SK-N-SH (cell line): ENCODE measurements at regions not wholly inside any gene's neighbourhood (a gene's known extent, or its start where the extent isn't known, plus 50 kb on each side); places are given as distances from the start of the nearest gene placed in this dataset.
A peak's percentile ranks its signal among the peaks of the same experiment; 100 is the strongest.

ENCODE experiments used
- CTCF ChIA-PET: fragments of 300-600, 350-600 bp; formaldehyde crosslinking; extraction: SDS; loops from one replicate; lab custom pipeline; 2021; lab: Yijun Ruan, JAX
- POLR2A ChIA-PET: fragments of 350-600 bp; sonication (Branson Sonifier 250); formaldehyde crosslinking; extraction: SDS; loops from one replicate; lab custom pipeline; 2020; ENCODE audit warnings: antibody characterized with exemption, inconsistent platforms; lab: Yijun Ruan, JAX
- DNase-seq: peaks from one replicate; pipeline ENCODE4 v3.0.0; 2012
- H2AFZ ChIP-seq: fragments of 200-600 bp; sonication (generic); 2 replicates; pipeline ENCODE4 v1.8.1; 2016; ENCODE audit warnings: antibody characterized with exemption, mild to moderate bottlenecking, low read depth
- H3F3A ChIP-seq: fragments of 200-600 bp; sonication (generic); replicated peaks from 2 replicates; pipeline ENCODE3; 2016; ENCODE audit warnings: antibody characterized with exemption, mild to moderate bottlenecking; ENCODE audit not compliant: insufficient read depth
- H3K27ac ChIP-seq, 2 experiments: fragments of 200-500 bp in 1 of 2; fragments of 200-600 bp in 1 of 2; sonication (Bioruptor generic) in 1 of 2; sonication (generic), shearing (Covaris generic) in 1 of 2; 2 replicates each; pipeline versions ENCODE4 v1.5.1 to v1.6.1; 2014 to 2016; ENCODE audit warnings: low read depth in 2 of 2, inconsistent platforms in 1 of 2, low read length in 1 of 2, mild to moderate bottlenecking in 1 of 2, mixed read lengths in 1 of 2
- H3K27me3 ChIP-seq: fragments of 200-600 bp; sonication (generic), shearing (Covaris generic); 2 replicates; pipeline ENCODE4 v1.6.1; 2016; ENCODE audit warnings: mixed run types; ENCODE audit not compliant: insufficient read depth
- H3K36me3 ChIP-seq, 2 experiments: fragments of 200-500 bp in 1 of 2; fragments of 200-600 bp in 1 of 2; sonication (Bioruptor generic) in 1 of 2; sonication (generic) in 1 of 2; replicated peaks in 1 of 2; 2 replicates each; pipeline versions ENCODE3 to v1.5.1; 2014 to 2016; ENCODE audit warnings: low read length in 1 of 2, mild to moderate bottlenecking in 1 of 2; ENCODE audit not compliant: insufficient read depth in 2 of 2, control insufficient read depth in 1 of 2
- H3K4me1 ChIP-seq, 2 experiments: fragments of 200-500 bp in 1 of 2; fragments of 200-600 bp in 1 of 2; sonication (Bioruptor generic) in 1 of 2; sonication (generic), shearing (Covaris generic) in 1 of 2; 2 replicates each; pipeline versions ENCODE4 v1.5.1 to v1.6.1; 2014 to 2016; ENCODE audit warnings: low read depth in 1 of 2, low read length in 1 of 2, mixed run types in 1 of 2; ENCODE audit not compliant: insufficient read depth in 2 of 2, control insufficient read depth in 1 of 2
- H3K4me2 ChIP-seq: fragments of 200-600 bp; sonication (generic), shearing (Covaris generic); 2 replicates; pipeline ENCODE4 v1.6.1; 2017; ENCODE audit warnings: mixed run types
- H3K4me3 ChIP-seq, 2 experiments: fragments of 200-500 bp in 1 of 2; fragments of 200-600 bp in 1 of 2; sonication (Bioruptor generic) in 1 of 2; sonication (generic), shearing (Covaris generic) in 1 of 2; 2 replicates each; pipeline versions ENCODE4 v1.5.1 to v1.8.1; 2014 to 2016; ENCODE audit warnings: low read depth in 2 of 2, inconsistent platforms in 1 of 2, low read length in 1 of 2, mild to moderate bottlenecking in 1 of 2, mixed read lengths in 1 of 2, moderate library complexity in 1 of 2
- H3K79me2 ChIP-seq: fragments of 200-600 bp; sonication (generic); 2 replicates; pipeline ENCODE4 v1.8.1; 2017; ENCODE audit warnings: mild to moderate bottlenecking; ENCODE audit not compliant: insufficient read depth
- H3K9ac ChIP-seq: fragments of 200-600 bp; sonication (generic); 2 replicates; pipeline ENCODE4 v1.6.1; 2017; ENCODE audit warnings: mixed run types
- H3K9me2 ChIP-seq: fragments of 200-600 bp; sonication (generic); 2 replicates; pipeline ENCODE4 v1.6.1; 2017; ENCODE audit warnings: mixed run types
- H3K9me3 ChIP-seq: fragments of 200-600 bp; sonication (generic); 2 replicates; pipeline ENCODE4 v1.6.1; 2017; ENCODE audit warnings: mixed run types, mild to moderate bottlenecking, moderate library complexity
- H4K20me1 ChIP-seq: fragments of 200-600 bp; sonication (generic); 2 replicates; pipeline ENCODE4 v1.6.1; 2017; ENCODE audit warnings: mild to moderate bottlenecking, mixed run types; ENCODE audit not compliant: insufficient read depth
- IRF3 ChIP-seq: fragments of 150-350 bp; IDR thresholded peaks from 2 replicates; pipeline ENCODE4 v1.6.1; 2016; ENCODE audit warnings: mild to moderate bottlenecking, low read depth, low read length
- MXI1 ChIP-seq: IDR thresholded peaks from 2 replicates; pipeline ENCODE4 v1.6.1; 2012; ENCODE audit warnings: mild to moderate bottlenecking, low read depth, low read length, improper control_type of control experiment
- RFX5 ChIP-seq: IDR thresholded peaks from 2 replicates; pipeline ENCODE4 v1.6.1; 2012; ENCODE audit warnings: mild to moderate bottlenecking, improper control_type of control experiment, low read length
- TAF1 ChIP-seq: IDR thresholded peaks from 2 replicates; pipeline ENCODE4 v1.6.1; 2012; ENCODE audit warnings: low read depth, mild to moderate bottlenecking, low read length, moderate library complexity, borderline replicate concordance
- WGBS: methylation state at CpG from one replicate; pipeline ENCODE4 v1.1.6; 2017; ENCODE audit warnings: low lambda C conversion rate; 5-methylcytosine and 5-hydroxymethylcytosine counted together
- TF ChIP-seq, protein P1 (sequence below): IDR thresholded peaks from 2 replicates; pipeline ENCODE4 v1.4.0; 2012; ENCODE audit warnings: low read depth, borderline replicate concordance
- TF ChIP-seq, protein P2 (sequence below): IDR thresholded peaks from 2 replicates; pipeline ENCODE4 v1.6.1; 2012; ENCODE audit warnings: mild to moderate bottlenecking, low read depth, low read length, moderate library complexity
- TF ChIP-seq, protein P3 (sequence below): IDR thresholded peaks from 2 replicates; pipeline ENCODE4 v1.4.0; 2012; ENCODE audit warnings: low read depth

DNA sequence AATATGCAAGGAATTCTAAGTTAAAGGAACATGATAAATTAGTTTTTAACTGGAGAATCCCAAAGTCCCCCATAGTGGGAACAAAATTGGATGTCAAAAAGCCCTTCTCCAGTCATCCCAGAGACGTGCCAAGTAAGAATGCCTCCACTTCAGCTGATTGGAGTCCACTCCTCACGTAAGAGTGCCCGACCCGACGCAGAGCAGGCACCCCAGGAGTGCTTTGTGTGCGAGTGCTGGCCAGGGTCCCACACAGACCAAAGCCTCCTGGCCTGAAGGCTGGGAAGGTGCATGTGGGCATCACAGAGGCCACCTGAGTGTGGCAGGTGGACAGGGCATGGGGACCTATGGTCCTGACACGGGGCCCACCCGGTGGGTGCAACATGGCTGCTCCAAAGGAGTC lies 183.5 kb downstream of the GLI2 start:
- no peak overlapping the region for H2AFZ ChIP-seq
- WGBS: 97% methylated on average over 5 of the region's 8 CpGs
- no peak overlapping the region for H3K4me2 ChIP-seq
- CTCF ChIA-PET: no interaction called here
- no peaks in the 10 kb centered on the region for H4K20me1 ChIP-seq
- no peak overlapping the region for H3K9ac ChIP-seq
- H3F3A ChIP-seq: peaks cover 7% of the 10 kb centered on the region
- H3K9me3 ChIP-seq: no peaks in the 10 kb centered on the region
- peaks cover 19% of the 10 kb centered on the region; the same call in 1 of the 2 replicates for H3K79me2 ChIP-seq
- H3K27me3 ChIP-seq: no peaks in the 10 kb centered on the region
- no peak overlapping the region for H3K4me3 ChIP-seq
- H3K4me1 ChIP-seq: peaks cover 30 to 38% of the 10 kb centered on the region in 2 experiments
- no peaks in the 10 kb centered on the region for H3K9me2 ChIP-seq
- no peak for DNase-seq
- H3K36me3 ChIP-seq: peaks cover 0 to 3% of the 10 kb centered on the region in 2 experiments
- POLR2A ChIA-PET: no interaction called here
- no peak for TF ChIP-seq MXI1
- TF ChIP-seq, protein P1, sequence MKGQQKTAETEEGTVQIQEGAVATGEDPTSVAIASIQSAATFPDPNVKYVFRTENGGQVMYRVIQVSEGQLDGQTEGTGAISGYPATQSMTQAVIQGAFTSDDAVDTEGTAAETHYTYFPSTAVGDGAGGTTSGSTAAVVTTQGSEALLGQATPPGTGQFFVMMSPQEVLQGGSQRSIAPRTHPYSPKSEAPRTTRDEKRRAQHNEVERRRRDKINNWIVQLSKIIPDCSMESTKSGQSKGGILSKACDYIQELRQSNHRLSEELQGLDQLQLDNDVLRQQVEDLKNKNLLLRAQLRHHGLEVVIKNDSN: no peak
- TF ChIP-seq, protein P2, sequence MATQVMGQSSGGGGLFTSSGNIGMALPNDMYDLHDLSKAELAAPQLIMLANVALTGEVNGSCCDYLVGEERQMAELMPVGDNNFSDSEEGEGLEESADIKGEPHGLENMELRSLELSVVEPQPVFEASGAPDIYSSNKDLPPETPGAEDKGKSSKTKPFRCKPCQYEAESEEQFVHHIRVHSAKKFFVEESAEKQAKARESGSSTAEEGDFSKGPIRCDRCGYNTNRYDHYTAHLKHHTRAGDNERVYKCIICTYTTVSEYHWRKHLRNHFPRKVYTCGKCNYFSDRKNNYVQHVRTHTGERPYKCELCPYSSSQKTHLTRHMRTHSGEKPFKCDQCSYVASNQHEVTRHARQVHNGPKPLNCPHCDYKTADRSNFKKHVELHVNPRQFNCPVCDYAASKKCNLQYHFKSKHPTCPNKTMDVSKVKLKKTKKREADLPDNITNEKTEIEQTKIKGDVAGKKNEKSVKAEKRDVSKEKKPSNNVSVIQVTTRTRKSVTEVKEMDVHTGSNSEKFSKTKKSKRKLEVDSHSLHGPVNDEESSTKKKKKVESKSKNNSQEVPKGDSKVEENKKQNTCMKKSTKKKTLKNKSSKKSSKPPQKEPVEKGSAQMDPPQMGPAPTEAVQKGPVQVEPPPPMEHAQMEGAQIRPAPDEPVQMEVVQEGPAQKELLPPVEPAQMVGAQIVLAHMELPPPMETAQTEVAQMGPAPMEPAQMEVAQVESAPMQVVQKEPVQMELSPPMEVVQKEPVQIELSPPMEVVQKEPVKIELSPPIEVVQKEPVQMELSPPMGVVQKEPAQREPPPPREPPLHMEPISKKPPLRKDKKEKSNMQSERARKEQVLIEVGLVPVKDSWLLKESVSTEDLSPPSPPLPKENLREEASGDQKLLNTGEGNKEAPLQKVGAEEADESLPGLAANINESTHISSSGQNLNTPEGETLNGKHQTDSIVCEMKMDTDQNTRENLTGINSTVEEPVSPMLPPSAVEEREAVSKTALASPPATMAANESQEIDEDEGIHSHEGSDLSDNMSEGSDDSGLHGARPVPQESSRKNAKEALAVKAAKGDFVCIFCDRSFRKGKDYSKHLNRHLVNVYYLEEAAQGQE: no peak
- TF ChIP-seq, all 33 proteins: peak for 0
- H3K27ac ChIP-seq: no peak overlapping the region

DNA sequence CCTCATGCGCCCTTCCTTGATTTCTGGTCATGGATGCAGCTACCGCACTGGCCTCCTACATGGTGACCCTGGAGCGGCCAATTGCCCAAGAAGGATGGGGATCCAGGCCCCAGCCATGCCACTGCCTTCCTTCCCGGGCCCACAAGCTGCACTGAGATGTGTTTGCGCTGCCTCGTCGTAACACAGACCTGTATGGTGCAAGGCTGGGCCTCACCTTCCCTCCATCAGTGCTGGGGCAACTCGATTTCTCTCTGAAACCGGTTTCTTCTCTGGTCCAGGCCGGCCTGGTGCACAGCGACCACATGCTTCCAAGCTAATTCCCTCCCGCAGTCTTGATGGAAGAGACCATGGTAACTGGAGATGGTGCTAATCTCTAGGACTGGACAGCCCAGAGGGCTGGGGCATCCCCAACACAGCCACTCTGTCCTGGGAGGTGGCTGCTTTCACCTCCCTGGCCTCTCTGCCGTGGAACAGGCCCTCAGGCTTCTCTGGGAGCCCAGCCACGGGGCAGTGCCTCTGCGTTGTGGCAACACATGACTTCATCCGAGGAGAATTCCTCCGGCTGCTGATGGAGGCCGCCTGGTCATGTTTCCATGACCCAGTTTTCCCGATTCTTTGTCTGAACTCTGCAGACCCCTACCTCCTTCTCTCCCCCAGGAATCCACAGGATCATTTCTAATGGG lies 184.2 kb downstream of the GLI2 start:
- Histone ChIP-seq H2AFZ (no peak overlapping the region), H3K27ac (peak overlapping the region in 1 of 2 experiments; percentile 55; a peak in 2 of 4 replicates), H3K4me3 (no peak overlapping the region), H3F3A (peaks cover 7% of the 10 kb centered on the region), H3K4me2 (peak overlapping the region; percentile 41), H3K4me1 (peaks cover 23 to 31% of the 10 kb centered on the region in 2 experiments), H3K9ac (peak overlapping the region; percentile 34; the same call in 1 of the 2 replicates)
- 76% methylated on average over 18 of the region's 19 CpGs for WGBS
- TF ChIP-seq, protein P3, sequence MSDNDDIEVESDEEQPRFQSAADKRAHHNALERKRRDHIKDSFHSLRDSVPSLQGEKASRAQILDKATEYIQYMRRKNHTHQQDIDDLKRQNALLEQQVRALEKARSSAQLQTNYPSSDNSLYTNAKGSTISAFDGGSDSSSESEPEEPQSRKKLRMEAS: 0 out of 2 replicates have a peak, but pooled peaks have one; percentile 36
- TF ChIP-seq RFX5 (peak; percentile 56; the same call in 1 of the 2 replicates), IRF3 (no peak), TAF1 (no peak)
- TF ChIP-seq, all 33 proteins: peak for 2
- DNase-seq: no peak
- Histone ChIP-seq H3K9me2 (no peaks in the 10 kb centered on the region), H3K9me3 (no peaks in the 10 kb centered on the region), H3K36me3 (peaks cover 0 to 3% of the 10 kb centered on the region in 2 experiments), H3K27me3 (no peaks in the 10 kb centered on the region), H4K20me1 (no peaks in the 10 kb centered on the region), H3K79me2 (peaks cover 19% of the 10 kb centered on the region; the same call in 1 of the 2 replicates)
- ChIA-PET POLR2A (interaction anchor here (0.6 kb wide), 1 partner anchor 16 kb away, joined by 4 read pairs; no protein-coding TSS in a partner anchor), CTCF (no interaction called here)
